ENCODE measurements at regions not wholly inside any gene's neighbourhood (a gene's known extent, or its start where the extent isn't known, plus 50 kb on each side); places are given as distances from the start of the nearest gene placed in this dataset.
"Not testable (repeated sequence)": the region's sequence is repeated elsewhere in the genome, so short reads cannot be mapped to it uniquely, and the experiment has no call there.

- H3K4me3 ChIP-seq, result no peak overlapping the region
- no peaks in the 10 kb centered on the region for H3K36me3 ChIP-seq
- H3K27ac ChIP-seq, result peak overlapping the region; percentile 69
- ATAC-seq, result peak; percentile 97
- H3K4me1 ChIP-seq, result peaks cover 15% of the 10 kb centered on the region
- DNase-seq, result peak; percentile 89
- intact Hi-C loops (cut with DNase I), result no loop called here
- H3K27me3 ChIP-seq, result no peaks in the 10 kb centered on the region
- H3K9me3 ChIP-seq, result no peaks in the 10 kb centered on the region
- no peak for TF ChIP-seq CTCF (IDR thresholded peaks at IDR 0.05)
These were observed 75.8 kb upstream of the AFDN start for GRCh38 chr6:167750956-167751358.

- intact Hi-C loops (cut with DNase I), result no loop called here
- Histone ChIP-seq H3K27ac (peak overlapping the region; percentile 69), H3K4me3 (no peak overlapping the region), H3K9me3 (no peaks in the 10 kb centered on the region), H3K27me3 (no peaks in the 10 kb centered on the region), H3K4me1 (peaks cover 15% of the 10 kb centered on the region), H3K36me3 (no peaks in the 10 kb centered on the region)
- DNase-seq (peak; percentile 41), ATAC-seq (no peak)
- no peak for TF ChIP-seq CTCF (IDR thresholded peaks at IDR 0.05)
These were observed 75.1 kb upstream of the AFDN start for GRCh38 chr6:167751579-167752115.

GRCh38 chr6:167753281-167753680 is 73.4 kb upstream of the AFDN start:
- H3K27me3 ChIP-seq; H3K4me3 ChIP-seq; H3K9me3 ChIP-seq; H3K36me3 ChIP-seq; ATAC-seq; H3K27ac ChIP-seq; intact Hi-C loops (cut with DNase I): not testable (repeated sequence)
- DNase-seq, result peak; percentile 12
- peaks cover 15% of the 10 kb centered on the region for H3K4me1 ChIP-seq

GRCh38 chr6:167754691-167755090 is 72.0 kb upstream of the AFDN start:
- intact Hi-C loops (cut with DNase I), result no loop called here
- peak; percentile 40 for DNase-seq
- TF ChIP-seq CTCF (IDR thresholded peaks at IDR 0.05), result no peak
- no peak for ATAC-seq
- Histone ChIP-seq H3K9me3 (no peaks in the 10 kb centered on the region), H3K4me1 (peaks cover 15% of the 10 kb centered on the region), H3K36me3 (no peaks in the 10 kb centered on the region), H3K4me3 (no peak overlapping the region), H3K27me3 (no peaks in the 10 kb centered on the region), H3K27ac (no peak overlapping the region)

GRCh38 chr6:167755461-167755860 is 71.2 kb upstream of the AFDN start:
- peaks cover 15% of the 10 kb centered on the region for H3K4me1 ChIP-seq
- no peak overlapping the region for H3K4me3 ChIP-seq
- ATAC-seq, result no peak
- no peak overlapping the region for H3K27ac ChIP-seq
- intact Hi-C loops (cut with DNase I), result no loop called here
- TF ChIP-seq CTCF (IDR thresholded peaks at IDR 0.05), result no peak
- DNase-seq, result peak; percentile 16
- no peaks in the 10 kb centered on the region for H3K36me3 ChIP-seq
- H3K9me3 ChIP-seq, result no peaks in the 10 kb centered on the region
- H3K27me3 ChIP-seq, result no peaks in the 10 kb centered on the region

GRCh38 chr6:167756597-167756996 is 70.1 kb upstream of the AFDN start:
- Histone ChIP-seq H3K36me3 (no peaks in the 10 kb centered on the region), H3K9me3 (no peaks in the 10 kb centered on the region), H3K4me3 (no peak overlapping the region), H3K4me1 (peaks cover 12% of the 10 kb centered on the region), H3K27ac (no peak overlapping the region), H3K27me3 (no peaks in the 10 kb centered on the region)
- ATAC-seq, result no peak
- no peak for DNase-seq
- intact Hi-C loops (cut with DNase I), result no loop called here
- TF ChIP-seq CTCF (IDR thresholded peaks at IDR 0.05), result no peak

All from upper lobe of right lung (tissue), 1 donor.